HepG2 (cell line): ENCODE measurements at regions not wholly inside any gene's neighbourhood (a gene's known extent, or its start where the extent isn't known, plus 50 kb on each side); places are given as distances from the start of the nearest gene placed in this dataset.

Experiments
- CTCF ChIP-seq: sonication (generic); formaldehyde crosslinking; IDR thresholded peaks from 2 replicates; pipeline ENCODE4 v1.5.0; 2020; ENCODE audit warnings: mild to moderate bottlenecking, missing genetic modification reagents, moderate library complexity
- FOXP4 ChIP-seq: sonication (generic); formaldehyde crosslinking; IDR thresholded peaks from 2 replicates; pipeline ENCODE4 v1.4.0; 2020; ENCODE audit warnings: missing genetic modification reagents
- MEIS1 ChIP-seq: sonication (generic); formaldehyde crosslinking; IDR thresholded peaks from 2 replicates; pipeline ENCODE4 v1.9.0; 2021; ENCODE audit warnings: mild to moderate bottlenecking, missing genetic modification reagents, moderate library complexity, borderline replicate concordance
- MYNN ChIP-seq: sonication (generic); formaldehyde crosslinking; IDR thresholded peaks from 2 replicates; pipeline ENCODE4 v1.4.0; 2020; ENCODE audit warnings: mild to moderate bottlenecking, low read depth, missing genetic modification reagents
- NCOR1 ChIP-seq: fragments of 200-600 bp; sonication (generic); IDR thresholded peaks from 2 replicates; pipeline ENCODE4 v1.7.0; 2017; ENCODE audit warnings: antibody characterized with exemption, low read length, borderline replicate concordance
- RBM39 ChIP-seq: fragments of 200-400 bp; formaldehyde crosslinking; IDR thresholded peaks from one replicate; pipeline ENCODE4 v1.6.1; 2018; ENCODE audit warnings: antibody characterized with exemption, mild to moderate bottlenecking, low read depth, low read length; ENCODE audit not compliant: poor library complexity, severe bottlenecking
- ZNF549 ChIP-seq: sonication (generic); formaldehyde crosslinking; IDR thresholded peaks from 2 replicates; pipeline ENCODE4 v1.5.0; 2020; ENCODE audit warnings: missing genetic modification reagents
- TF ChIP-seq, protein P1 (sequence below): sonication (generic); formaldehyde crosslinking; IDR thresholded peaks from 2 replicates; pipeline ENCODE4 v1.5.0; 2020; ENCODE audit warnings: missing genetic modification reagents
- TF ChIP-seq, protein P2 (sequence below): sonication (generic); formaldehyde crosslinking; IDR thresholded peaks from 2 replicates; pipeline ENCODE4 v1.4.0; 2020; ENCODE audit warnings: missing genetic modification reagents, borderline replicate concordance
- TF ChIP-seq, protein P3 (sequence below): IDR thresholded peaks from 2 replicates; pipeline ENCODE4 v1.6.1; 2012; ENCODE audit warnings: low read length, improper control_type of control experiment

- TF ChIP-seq, protein P1, sequence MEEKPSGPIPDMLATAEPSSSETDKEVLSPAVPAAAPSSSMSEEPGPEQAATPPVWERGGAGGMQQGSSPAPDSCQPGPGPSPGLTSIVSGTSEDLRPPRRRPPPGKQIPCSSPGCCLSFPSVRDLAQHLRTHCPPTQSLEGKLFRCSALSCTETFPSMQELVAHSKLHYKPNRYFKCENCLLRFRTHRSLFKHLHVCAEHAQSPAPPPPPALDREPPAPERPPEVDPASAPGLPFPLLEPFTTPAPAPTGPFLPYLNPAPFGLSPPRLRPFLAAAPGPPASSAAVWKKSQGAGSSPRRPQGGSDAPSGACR (CRISPR knock-in tag), result no peak
- TF ChIP-seq, protein P2, sequence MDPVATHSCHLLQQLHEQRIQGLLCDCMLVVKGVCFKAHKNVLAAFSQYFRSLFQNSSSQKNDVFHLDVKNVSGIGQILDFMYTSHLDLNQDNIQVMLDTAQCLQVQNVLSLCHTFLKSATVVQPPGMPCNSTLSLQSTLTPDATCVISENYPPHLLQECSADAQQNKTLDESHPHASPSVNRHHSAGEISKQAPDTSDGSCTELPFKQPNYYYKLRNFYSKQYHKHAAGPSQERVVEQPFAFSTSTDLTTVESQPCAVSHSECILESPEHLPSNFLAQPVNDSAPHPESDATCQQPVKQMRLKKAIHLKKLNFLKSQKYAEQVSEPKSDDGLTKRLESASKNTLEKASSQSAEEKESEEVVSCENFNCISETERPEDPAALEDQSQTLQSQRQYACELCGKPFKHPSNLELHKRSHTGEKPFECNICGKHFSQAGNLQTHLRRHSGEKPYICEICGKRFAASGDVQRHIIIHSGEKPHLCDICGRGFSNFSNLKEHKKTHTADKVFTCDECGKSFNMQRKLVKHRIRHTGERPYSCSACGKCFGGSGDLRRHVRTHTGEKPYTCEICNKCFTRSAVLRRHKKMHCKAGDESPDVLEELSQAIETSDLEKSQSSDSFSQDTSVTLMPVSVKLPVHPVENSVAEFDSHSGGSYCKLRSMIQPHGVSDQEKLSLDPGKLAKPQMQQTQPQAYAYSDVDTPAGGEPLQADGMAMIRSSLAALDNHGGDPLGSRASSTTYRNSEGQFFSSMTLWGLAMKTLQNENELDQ, result no peak
- TF ChIP-seq CTCF (CRISPR knock-in tag), result no peak
- no peak for TF ChIP-seq NCOR1
- TF ChIP-seq, protein P3, sequence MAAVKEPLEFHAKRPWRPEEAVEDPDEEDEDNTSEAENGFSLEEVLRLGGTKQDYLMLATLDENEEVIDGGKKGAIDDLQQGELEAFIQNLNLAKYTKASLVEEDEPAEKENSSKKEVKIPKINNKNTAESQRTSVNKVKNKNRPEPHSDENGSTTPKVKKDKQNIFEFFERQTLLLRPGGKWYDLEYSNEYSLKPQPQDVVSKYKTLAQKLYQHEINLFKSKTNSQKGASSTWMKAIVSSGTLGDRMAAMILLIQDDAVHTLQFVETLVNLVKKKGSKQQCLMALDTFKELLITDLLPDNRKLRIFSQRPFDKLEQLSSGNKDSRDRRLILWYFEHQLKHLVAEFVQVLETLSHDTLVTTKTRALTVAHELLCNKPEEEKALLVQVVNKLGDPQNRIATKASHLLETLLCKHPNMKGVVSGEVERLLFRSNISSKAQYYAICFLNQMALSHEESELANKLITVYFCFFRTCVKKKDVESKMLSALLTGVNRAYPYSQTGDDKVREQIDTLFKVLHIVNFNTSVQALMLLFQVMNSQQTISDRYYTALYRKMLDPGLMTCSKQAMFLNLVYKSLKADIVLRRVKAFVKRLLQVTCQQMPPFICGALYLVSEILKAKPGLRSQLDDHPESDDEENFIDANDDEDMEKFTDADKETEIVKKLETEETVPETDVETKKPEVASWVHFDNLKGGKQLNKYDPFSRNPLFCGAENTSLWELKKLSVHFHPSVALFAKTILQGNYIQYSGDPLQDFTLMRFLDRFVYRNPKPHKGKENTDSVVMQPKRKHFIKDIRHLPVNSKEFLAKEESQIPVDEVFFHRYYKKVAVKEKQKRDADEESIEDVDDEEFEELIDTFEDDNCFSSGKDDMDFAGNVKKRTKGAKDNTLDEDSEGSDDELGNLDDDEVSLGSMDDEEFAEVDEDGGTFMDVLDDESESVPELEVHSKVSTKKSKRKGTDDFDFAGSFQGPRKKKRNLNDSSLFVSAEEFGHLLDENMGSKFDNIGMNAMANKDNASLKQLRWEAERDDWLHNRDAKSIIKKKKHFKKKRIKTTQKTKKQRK, result no peak
- TF ChIP-seq RBM39, result no peak
- no peak for TF ChIP-seq MYNN (CRISPR knock-in tag)
- TF ChIP-seq ZNF549 (CRISPR knock-in tag), result no peak
- no peak for TF ChIP-seq MEIS1
- TF ChIP-seq FOXP4 (CRISPR knock-in tag), result no peak
Observed at GRCh38 chr19:29418201-29418600, 107.6 kb upstream of the VSTM2B start.
